Stimulated activated CD4-positive, alpha-beta T cell treated with anti-CD3 and anti-CD28 coated beads, Interleukin-1b, Interleukin-23, amount 100 ng/mL, for 24 hours (primary cell): ENCODE measurements at regions not wholly inside any gene's neighbourhood (a gene's known extent, or its start where the extent isn't known, plus 50 kb on each side); places are given as distances from the start of the nearest gene placed in this dataset.
"Not testable (repeated sequence)": the region's sequence is repeated elsewhere in the genome, so short reads cannot be mapped to it uniquely, and the experiment has no call there.

Experiments
- DNase-seq, 4 experiments: peaks; one replicate each; pipeline ENCODE4 v3.0.0-alpha.2; 2020; ENCODE audit warnings: low read depth in 4 of 4, low spot score in 1 of 4

GRCh38 chr1:182229921-182230491 is 161.6 kb downstream of the GLUL start:
- no peak for DNase-seq

GRCh38 chr1:182229451-182229850 is 162.1 kb downstream of the GLUL start:
- no peak for DNase-seq

- no peak for DNase-seq
These were observed 163.6 kb downstream of the GLUL start for GRCh38 chr1:182227864-182228547.

GRCh38 chr1:182226618-182227017 is 165.0 kb downstream of the GLUL start:
- DNase-seq, result no peak

GRCh38 chr1:182225755-182226154 is 164.2 kb upstream of the ZNF648 start:
- not testable (repeated sequence) for DNase-seq

DNA sequence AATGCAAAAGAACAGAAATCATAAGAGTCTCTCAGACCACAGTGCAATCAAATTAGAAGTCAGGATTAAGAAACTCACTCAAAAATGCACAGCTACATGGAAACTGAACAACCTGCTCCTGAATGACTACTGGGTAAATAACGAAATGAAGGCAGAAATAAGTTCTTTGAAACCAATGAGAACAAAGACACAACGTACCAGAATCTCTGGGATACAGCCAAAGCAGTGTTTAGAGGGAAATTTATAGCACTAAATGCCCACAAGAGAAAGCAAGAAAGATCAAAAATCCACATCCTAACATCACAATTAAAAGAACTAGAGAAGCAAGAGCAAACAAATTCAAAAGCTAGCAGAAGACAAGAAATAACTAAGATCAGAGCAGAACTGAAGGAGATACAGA is 160.5 kb upstream of the ZNF648 start:
- not testable (repeated sequence) for DNase-seq

- DNase-seq, result not testable (repeated sequence)
These were observed 159.9 kb upstream of the ZNF648 start for GRCh38 chr1:182221367-182221766.

DNA sequence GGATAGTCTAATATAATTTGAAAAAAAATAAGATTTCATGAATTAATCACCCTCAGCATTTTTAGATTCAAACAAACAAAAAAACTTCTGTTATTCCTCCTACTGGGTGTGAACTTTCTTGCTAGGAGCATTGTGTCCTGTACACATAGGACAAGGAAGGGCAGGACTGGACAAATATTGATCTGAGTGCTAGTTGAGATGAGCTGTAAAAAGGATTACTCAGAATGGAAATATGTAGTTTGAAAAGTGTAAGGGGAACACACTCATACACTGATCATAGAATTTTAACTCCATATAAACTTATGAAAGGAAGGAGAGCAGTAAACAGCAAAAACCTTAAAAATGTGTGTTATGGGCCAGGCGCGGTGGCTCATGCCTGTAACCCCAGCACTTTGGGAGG is 156.5 kb upstream of the ZNF648 start:
- DNase-seq, result no peak

- DNase-seq, result no peak
These were observed 155.6 kb upstream of the ZNF648 start for GRCh38 chr1:182217071-182217470.

- DNase-seq, result no peak
These were observed 154.3 kb upstream of the ZNF648 start for GRCh38 chr1:182215764-182216163.

- DNase-seq, result no peak
These were observed 151.7 kb upstream of the ZNF648 start for GRCh38 chr1:182213163-182213562.

- no peak for DNase-seq
These were observed 149.9 kb upstream of the ZNF648 start for GRCh38 chr1:182211386-182211785.

DNA sequence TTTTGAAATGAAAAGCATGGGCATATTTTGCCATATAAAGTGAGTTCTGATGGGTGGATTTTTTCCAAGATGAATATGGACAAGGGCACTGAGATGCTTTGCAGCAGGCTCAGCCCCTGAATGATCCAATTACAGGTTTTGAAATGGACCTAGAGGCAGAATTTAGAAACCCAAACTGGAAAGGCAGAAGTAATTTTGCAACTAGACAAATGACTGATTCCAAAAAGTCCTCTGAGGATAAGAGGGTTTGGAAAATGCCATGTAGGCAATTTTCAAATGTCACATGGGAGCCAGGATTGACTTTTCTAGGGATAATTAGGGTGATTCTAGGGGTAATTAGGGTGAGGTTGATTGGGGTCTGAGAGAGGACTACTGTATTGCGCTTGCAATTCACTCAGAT is 148.9 kb upstream of the ZNF648 start:
- no peak for DNase-seq

DNA sequence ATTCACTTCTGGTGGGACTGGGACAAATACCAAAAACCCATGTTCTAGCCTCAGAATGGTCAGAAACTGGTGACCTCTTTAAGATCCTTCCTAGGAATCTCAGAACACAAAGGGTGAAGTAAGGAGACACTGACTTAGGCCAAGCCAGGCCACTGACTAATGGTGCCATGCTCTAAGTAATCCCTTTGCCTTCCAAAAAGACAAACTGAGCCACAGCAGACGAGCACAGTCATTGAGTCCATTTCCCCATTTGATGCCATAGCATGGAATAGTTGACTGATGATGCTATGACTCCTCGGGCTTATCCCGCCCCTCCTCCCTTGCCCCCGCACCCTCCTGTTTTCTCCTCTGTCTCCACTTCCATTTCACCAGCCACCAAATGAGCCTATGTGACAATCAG is 145.8 kb upstream of the ZNF648 start:
- no peak for DNase-seq

DNA sequence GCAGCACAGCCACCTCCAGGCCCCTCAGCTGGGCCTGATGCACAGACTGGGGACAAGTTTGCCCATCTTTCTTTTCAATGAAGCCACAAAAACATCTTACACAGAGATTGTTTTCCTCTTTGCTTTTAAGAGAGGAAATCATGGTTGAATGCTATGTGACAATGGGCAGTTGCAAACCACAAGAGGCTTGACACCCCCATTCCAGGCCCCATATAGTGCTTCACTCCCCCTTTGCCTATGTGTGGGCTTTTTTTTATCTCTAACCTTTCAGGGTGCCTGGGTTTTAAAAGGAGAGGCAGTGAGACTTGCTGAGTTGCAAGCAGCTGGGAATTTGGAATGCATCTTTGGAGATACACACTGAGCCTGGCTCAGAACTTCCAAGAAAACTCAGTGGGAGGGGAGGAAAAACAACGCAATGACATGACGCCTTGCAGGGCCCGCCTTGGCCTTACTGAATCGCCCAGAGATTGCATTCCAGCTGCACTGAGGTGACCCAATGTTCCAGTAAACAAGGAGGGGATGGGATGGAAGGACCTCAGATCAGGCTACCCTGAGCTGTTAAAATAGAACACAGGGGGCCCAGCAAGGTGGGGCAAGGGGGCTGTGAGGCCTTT is 145.2 kb upstream of the ZNF648 start:
- DNase-seq, result no peak

GRCh38 chr1:182205351-182206022 is 144.0 kb upstream of the ZNF648 start:
- DNase-seq, result no peak

DNA sequence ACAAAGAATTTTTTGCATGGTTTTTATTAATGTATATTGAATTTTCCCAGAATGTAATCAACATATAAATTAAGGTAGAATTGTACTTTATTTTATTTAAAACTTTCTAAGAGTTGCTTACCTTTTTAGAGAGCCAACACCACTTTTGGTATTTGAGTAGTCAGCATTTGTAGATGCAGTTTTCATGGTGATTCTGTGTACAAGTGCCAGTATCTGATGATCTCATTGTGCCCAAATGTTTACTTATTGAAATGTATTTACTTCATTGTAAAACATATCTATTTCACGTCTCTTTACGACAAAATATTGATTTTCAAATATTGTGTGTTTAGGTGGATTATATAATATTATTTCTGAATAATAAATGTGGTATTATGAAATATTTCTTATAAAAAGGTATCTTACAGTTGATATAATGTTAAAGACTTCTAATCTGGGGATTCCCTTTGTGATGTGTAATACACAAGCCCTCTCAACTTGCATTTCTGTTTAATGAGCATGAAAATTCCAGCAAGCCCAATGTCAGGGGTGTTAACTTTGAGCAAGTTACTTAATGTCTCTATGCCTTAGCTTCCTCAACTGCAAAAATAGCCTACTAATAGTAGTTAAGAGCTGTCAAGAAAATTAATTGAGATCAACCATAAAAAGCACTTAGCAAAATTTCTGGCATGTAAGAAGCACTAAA is 141.8 kb upstream of the ZNF648 start:
- no peak for DNase-seq

GRCh38 chr1:182201490-182201889 is 140.0 kb upstream of the ZNF648 start:
- DNase-seq, result not testable (repeated sequence)

DNA sequence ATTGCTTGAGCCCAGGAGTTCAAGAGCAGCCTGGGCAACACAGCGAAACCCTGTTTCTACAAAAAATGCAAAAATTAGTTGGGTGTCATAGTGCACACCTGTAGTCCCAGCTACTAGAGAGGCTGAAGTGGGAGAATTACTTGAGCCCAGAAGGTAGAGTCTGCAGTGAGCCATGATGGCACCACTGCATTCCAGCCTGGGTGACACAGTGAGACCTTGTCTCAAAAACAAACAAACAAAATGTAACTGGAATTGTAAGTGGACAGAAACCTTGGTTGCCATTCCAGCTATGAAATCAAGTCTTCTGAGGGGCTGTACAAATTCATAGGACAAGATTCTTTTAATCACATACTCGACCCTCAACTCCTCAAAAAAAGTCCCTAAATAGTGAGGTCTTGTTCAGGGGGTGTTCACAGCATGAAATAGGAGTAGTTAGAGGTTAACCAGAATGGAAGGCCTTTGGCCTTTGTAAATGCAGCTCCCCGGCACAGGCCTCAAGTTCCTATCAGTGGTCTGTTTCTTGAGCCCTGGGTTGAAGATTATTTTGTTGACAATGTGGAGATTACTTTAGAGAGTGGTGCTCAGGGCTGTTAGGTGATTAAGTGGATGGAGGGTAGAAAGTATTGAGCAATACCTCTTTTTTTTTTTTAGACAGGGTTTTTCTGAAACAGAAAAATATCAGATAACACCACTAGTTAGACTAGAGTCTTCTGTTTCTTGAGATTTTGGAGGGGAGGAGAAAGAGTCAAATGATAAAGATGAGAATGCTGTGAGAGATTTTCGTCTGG is 138.7 kb upstream of the ZNF648 start:
- DNase-seq, result no peak

DNA sequence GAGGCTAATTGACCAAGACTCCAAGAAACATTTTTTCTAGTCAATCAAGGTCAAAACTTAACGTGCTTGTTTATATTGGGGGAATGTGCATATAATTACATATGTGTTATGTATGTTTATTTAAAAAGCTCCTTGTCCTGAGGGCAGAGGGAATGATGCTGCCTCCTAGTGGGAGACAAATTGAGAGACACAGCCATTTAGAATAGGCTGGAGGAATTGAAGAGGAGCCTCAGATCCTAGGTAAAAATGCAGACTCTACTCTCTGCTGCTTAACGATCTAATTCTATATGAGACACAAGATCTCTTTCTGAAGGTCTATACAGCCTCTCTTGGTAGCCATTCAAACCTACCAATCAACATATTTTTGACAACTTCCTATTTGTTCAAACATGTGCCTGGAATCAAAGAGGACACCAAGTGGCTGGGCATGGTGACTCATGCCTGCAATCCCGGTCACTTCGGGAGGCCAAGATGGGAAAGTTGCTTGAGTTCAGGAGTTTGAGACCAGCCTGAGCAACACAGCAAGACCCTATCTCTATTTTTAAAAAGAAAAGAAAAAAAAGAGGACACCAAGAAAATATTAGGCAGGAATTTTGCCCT is 136.6 kb upstream of the ZNF648 start:
- DNase-seq, result no peak
